Ovary (tissue), 7 donors: ENCODE measurements at regions not wholly inside any gene's neighbourhood (a gene's known extent, or its start where the extent isn't known, plus 50 kb on each side); places are given as distances from the start of the nearest gene placed in this dataset.

ENCODE experiments used
- DNase-seq, 5 donors: peaks; one replicate each; pipeline ENCODE4 v3.0.0-alpha.2; 2019 to 2020
- H3K27ac ChIP-seq, 2 donors: fragments of 200-600 bp; one replicate each; pipeline versions ENCODE4 v1.5.1 to v1.8.0; 2019 to 2022
- H3K27me3 ChIP-seq: fragments of 200-600 bp; one replicate; pipeline ENCODE4 v1.8.0; 2022
- H3K36me3 ChIP-seq: fragments of 200-600 bp; sonication (generic); one replicate; pipeline ENCODE4 v1.5.1; 2019
- H3K4me1 ChIP-seq: one replicate; pipeline ENCODE4 v1.8.1; 2013; ENCODE audit warnings: mild to moderate bottlenecking, moderate library complexity; ENCODE audit not compliant: insufficient read depth
- H3K4me3 ChIP-seq: fragments of 200-600 bp; sonication (generic); one replicate; pipeline ENCODE4 v1.5.1; 2017
- H3K9me3 ChIP-seq, 2 donors: fragments of 200-600 bp in 1 of 2; sonication (generic) in 1 of 2; one replicate each; pipeline versions ENCODE4 v1.5.1 to v1.8.1; 2013 to 2019; ENCODE audit warnings: mild to moderate bottlenecking in 1 of 2, moderate library complexity in 1 of 2
- CTCF ChIP-seq, 3 donors: fragments of 450-650 bp in 2 of 3; fragments of 200-600 bp in 1 of 3; IDR thresholded peaks; one replicate each; pipeline versions ENCODE4 v1.5.1 to v1.8.0; 2016 to 2022; ENCODE audit warnings: antibody characterized with exemption in 3 of 3, mild to moderate bottlenecking in 1 of 3
- EP300 ChIP-seq: sonication (generic); formaldehyde crosslinking; IDR thresholded peaks from one replicate; pipeline ENCODE4 v1.6.1; 2017; ENCODE audit warnings: antibody characterized with exemption
- POLR2A ChIP-seq: fragments of 450-650 bp; IDR thresholded peaks from one replicate; pipeline ENCODE4 v1.6.1; 2017; ENCODE audit warnings: antibody characterized with exemption, mild to moderate bottlenecking, moderate library complexity
- WGBS, 3 donors: extraction: QIAGEN DNeasy Blood & Tissue Kit in 1 of 3; methylation state at CpG; one replicate each; pipeline versions ENCODE4 v1.1.5 to v1.1.7; 2013 to 2017; 5-methylcytosine and 5-hydroxymethylcytosine counted together
- intact Hi-C, 4 donors: fragments of 100-400 bp; cut with DNase I; formaldehyde crosslinking; loops; one replicate each; pipeline versions ENCODE4 v1.11.0 to v1.15.1; 2022 to 2023
- donor health status: DM: no; HTN: no; CAD: no; lungs with moderate emphysema.
- donor health status: DM: no; HTN: no; CAD: no.
- donor health status: Bipolar disorder and iron deficiency.
- donor health status: DM: no; HTN: no; CAD: no.
- donor health status: DM: yes; HTN: yes; CAD: no.

GRCh38 chr11:115659061-115659963, 155.1 kb upstream of the CADM1 start:
- H3K36me3 ChIP-seq = no peaks in the 10 kb centered on the region
- no peaks in the 10 kb centered on the region for H3K9me3 ChIP-seq
- 1 to 2% (median 1%) methylated on average over 41 to 60 of the region's 60 CpGs for WGBS, 3 donors
- H3K4me3 ChIP-seq = no peak overlapping the region
- intact Hi-C loops = no loop called here
- TF ChIP-seq POLR2A (no peak), CTCF (IDR thresholded peaks at IDR 0.05) (no peak), EP300 (no peak)
- no peak overlapping the region for H3K27ac ChIP-seq
- no peaks in the 10 kb centered on the region for H3K4me1 ChIP-seq
- H3K27me3 ChIP-seq = no peaks in the 10 kb centered on the region
- DNase-seq = peak in 2 of 5 donors; percentile 25 to 41

GRCh38 chr11:115657586-115657985, 153.4 kb upstream of the CADM1 start:
- Histone ChIP-seq H3K27ac (no peak overlapping the region), H3K4me3 (no peak overlapping the region), H3K4me1 (no peaks in the 10 kb centered on the region), H3K27me3 (no peaks in the 10 kb centered on the region), H3K9me3 (no peaks in the 10 kb centered on the region), H3K36me3 (no peaks in the 10 kb centered on the region)
- no peak for DNase-seq
- 95% methylated on average over 4 of the region's 4 CpGs for WGBS, 3 donors
- TF ChIP-seq POLR2A (no peak), CTCF (IDR thresholded peaks at IDR 0.05) (no peak), EP300 (no peak)
- intact Hi-C loops = no loop called here

GRCh38 chr11:115656669-115657068, 152.5 kb upstream of the CADM1 start:
- Histone ChIP-seq H3K27me3 (no peaks in the 10 kb centered on the region), H3K4me3 (no peak overlapping the region), H3K4me1 (no peaks in the 10 kb centered on the region), H3K27ac (no peak overlapping the region), H3K9me3 (no peaks in the 10 kb centered on the region), H3K36me3 (no peaks in the 10 kb centered on the region)
- DNase-seq = no peak
- TF ChIP-seq CTCF (IDR thresholded peaks at IDR 0.05) (no peak), POLR2A (no peak), EP300 (no peak)
- 79 to 85% (median 84%) methylated on average over 6 of the region's 6 CpGs for WGBS, 3 donors
- intact Hi-C loops = no loop called here

GRCh38 chr11:115656041-115656440, 151.8 kb upstream of the CADM1 start:
- no peaks in the 10 kb centered on the region for H3K36me3 ChIP-seq
- TF ChIP-seq CTCF (IDR thresholded peaks at IDR 0.05) = no peak
- TF ChIP-seq EP300 = no peak
- TF ChIP-seq POLR2A = no peak
- DNase-seq = no peak
- H3K4me3 ChIP-seq = no peak overlapping the region
- no peaks in the 10 kb centered on the region for H3K27me3 ChIP-seq
- intact Hi-C loops = no loop called here
- H3K9me3 ChIP-seq = no peaks in the 10 kb centered on the region
- H3K27ac ChIP-seq = no peak overlapping the region
- H3K4me1 ChIP-seq = no peaks in the 10 kb centered on the region
